LoVo (cell line): ENCODE measurements at regions not wholly inside any gene's neighbourhood (a gene's known extent, or its start where the extent isn't known, plus 50 kb on each side); places are given as distances from the start of the nearest gene placed in this dataset.
"Not testable (repeated sequence)": the region's sequence is repeated elsewhere in the genome, so short reads cannot be mapped to it uniquely, and the experiment has no call there.

ENCODE experiments used
- DNase-seq: peaks from one replicate; pipeline ENCODE4 v3.0.0-alpha.2; 2016; ENCODE audit warnings: low spot score

DNA sequence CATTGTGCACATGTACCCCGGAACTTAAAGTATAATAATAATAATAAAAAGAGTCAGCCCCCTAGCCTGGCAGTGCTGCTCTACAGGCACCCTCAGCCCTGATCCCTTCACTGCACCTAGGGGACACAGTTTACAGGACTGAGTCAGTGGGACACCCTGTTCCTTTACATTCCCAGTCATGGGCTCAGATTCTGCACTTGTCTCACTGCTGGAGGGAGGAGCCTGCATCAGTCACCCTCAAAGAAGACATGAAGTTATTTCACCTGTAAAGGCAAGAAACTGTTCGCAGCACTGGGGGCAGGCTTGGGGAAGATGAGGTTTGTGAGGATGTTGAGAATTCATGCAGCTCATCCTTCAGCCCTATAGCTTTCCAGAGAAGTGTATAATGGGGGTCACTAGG is 50.7 kb upstream of the VPREB1 start:
- DNase-seq: no peak

DNA sequence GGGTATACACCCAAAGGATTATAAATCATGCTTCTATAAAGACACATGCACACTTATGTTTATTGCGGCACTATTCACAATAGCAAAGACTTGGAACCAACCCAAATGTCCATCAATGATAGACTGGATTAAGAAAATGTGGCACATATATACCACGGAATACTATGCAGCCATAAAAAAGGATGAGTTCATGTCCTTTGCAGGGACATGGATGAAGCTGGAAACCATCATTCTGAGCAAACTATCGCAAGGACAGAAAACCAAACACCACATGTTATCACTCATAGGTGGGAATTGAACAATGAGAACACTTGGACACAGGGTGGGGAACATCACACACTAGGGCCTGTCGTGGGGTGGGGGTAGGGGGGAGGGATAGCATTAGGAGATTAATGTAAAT is 51.1 kb upstream of the VPREB1 start:
- not testable (repeated sequence) for DNase-seq

DNA sequence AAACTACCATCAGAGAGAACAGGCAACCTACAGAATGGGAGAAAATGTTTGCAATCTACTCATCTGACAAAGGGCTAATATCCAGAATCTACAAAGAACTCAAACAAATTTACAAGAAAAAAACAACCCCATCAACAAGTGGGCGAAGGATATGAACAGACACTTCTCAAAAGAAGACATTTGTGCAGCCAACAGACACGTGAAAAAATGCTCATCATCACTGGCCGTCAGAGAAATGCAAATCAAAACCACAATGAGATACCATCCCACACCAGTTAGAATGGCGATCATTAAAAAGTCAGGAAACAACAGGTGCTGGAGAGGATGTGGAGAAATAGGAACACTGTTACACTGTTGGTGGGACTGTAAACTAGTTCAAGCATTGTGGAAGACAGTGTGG is 51.6 kb upstream of the VPREB1 start:
- not testable (repeated sequence) for DNase-seq

DNA sequence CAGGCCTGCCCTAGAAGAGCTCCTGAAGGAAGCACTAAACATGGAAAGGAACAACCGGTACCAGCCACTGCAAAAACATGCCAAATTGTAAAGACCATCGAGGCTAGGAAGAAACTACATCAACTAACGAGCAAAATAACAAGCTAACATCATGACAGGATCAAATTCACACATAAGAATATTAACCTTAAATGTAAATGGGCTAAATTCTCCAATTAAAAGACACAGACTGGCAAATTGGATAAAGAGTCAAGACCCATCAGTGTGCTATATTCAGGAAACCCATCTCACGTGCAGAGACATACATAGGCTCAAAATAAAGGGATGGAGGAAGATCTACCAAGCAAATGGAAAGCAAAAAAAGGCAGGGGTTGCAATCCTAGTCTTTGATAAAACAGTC is 54.8 kb upstream of the VPREB1 start:
- DNase-seq: not testable (repeated sequence)

DNA sequence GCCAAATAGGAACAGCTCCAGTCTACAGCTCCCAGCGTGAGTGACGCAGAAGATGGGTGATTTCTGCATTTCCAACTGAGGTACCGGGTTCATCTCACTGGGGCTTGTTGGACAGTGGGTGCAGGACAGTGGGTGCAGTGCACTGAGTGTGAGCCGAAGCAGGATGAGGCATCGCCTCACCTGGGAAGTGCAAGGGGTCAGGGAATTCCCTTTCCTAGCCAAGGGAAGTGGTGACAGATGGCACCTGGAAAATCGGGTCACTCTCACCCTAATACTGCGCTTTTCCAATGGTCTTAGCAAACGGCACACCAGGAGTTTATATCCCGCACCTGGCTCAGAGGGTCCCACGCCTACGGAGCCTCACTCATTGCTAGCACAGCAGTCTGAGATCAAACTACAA is 56.7 kb upstream of the VPREB1 start:
- DNase-seq: not testable (repeated sequence)

DNA sequence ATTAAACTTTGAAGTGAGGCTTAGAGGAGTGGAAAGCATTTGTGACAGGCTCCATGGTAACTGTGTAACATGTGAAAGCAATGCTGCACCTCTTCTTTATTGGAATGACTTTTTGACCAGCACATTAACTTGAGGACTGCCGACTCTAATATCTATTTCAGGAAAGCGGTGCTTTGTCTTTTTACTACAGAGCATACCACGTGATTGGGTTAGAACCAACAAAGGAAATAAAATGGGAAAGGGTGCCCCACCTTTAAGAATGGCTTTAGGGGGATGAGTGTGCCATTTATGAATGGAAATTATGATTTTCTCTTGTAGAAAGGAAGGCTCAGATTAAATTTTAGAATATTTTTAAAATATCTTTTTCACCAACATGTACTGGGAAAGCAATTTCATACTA is 57.3 kb upstream of the VPREB1 start:
- DNase-seq: no peak

DNA sequence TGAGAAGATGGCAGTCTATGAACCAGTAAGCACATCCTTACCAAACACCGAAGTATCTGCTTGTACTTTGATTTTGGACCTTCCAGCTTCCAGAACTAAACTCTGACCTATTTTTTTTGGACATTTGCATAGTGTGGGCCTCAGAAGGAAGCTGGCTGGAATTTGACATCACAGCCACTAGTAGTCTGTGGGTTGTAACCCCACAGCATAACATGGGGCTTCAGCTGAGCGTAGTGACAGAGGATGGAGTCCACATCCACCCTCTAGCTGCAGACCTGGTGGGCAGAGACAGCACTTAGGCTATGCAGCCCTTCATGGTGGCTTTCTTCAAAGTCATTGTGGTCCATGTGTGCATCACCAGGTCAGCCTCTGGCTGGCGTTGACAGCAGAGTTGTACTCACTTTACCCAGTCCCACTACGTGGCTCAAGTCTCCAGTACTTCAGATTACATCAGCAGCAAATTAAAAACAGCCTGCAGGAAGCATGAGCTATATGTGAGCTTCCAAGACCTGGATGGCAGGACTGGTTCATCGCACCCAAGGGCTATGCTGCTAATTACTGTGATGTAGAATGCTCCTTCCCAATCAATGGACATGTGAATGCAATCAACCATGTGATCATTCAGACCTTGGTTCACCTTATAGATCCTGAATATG is 58.6 kb upstream of the VPREB1 start:
- no peak for DNase-seq

DNA sequence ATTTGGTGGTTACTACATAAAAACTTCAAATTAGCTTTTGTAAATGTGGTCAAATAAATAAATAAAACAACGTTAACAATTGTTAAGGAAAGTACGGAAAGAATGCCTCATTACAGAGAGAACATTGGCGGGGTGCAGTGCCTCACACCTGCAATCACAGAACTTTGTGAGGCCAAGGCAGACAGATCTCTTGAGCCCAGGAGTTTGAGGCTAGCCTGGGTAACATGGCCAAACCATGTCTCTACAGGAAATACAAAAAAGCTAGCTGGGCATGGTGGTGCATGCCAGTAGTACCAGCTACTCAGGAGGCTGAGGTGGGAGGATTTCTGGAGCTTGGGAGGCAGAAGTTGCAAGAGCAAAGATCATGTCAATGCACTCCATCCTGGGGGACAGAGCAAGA is 59.4 kb upstream of the VPREB1 start:
- DNase-seq: no peak

DNA sequence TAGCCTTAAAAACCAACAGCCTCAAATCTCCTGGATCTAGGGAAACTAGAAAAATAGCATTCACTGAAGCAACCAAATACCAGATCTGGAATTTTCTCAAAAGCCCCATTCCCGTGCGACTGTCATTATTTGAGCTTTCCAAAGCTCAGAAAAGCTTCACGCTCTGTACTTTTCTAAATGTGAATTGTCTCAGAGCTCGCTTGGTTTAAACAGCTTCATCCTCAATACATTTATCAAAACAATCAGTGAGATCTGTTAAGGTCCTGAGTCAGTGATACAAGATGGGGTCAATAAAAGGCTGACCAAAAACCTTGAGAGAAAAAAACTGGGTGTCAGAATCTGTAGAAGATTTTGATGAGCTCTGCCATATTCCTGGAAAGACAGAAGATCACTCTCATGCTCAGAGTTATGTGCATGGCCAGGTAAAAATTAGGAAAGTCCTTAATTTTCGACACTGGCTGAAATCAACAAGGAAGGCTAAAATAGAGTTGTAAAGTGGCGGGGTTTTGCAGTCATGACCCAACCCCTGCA is 60.2 kb upstream of the VPREB1 start:
- no peak for DNase-seq

DNA sequence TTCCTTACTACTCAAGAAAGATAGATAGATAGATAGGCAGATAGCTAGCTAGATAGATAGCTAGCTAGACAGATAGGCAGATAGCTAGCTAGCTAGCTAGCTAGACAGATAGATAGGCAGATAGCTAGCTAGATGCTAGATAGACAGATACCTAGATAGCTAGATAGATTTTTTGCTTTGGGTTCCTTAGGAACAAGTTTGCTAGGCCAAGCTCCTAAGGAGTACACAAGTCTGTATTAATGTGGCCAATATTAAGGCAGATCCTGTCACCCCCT is 61.7 kb upstream of the VPREB1 start:
- DNase-seq: no peak

DNA sequence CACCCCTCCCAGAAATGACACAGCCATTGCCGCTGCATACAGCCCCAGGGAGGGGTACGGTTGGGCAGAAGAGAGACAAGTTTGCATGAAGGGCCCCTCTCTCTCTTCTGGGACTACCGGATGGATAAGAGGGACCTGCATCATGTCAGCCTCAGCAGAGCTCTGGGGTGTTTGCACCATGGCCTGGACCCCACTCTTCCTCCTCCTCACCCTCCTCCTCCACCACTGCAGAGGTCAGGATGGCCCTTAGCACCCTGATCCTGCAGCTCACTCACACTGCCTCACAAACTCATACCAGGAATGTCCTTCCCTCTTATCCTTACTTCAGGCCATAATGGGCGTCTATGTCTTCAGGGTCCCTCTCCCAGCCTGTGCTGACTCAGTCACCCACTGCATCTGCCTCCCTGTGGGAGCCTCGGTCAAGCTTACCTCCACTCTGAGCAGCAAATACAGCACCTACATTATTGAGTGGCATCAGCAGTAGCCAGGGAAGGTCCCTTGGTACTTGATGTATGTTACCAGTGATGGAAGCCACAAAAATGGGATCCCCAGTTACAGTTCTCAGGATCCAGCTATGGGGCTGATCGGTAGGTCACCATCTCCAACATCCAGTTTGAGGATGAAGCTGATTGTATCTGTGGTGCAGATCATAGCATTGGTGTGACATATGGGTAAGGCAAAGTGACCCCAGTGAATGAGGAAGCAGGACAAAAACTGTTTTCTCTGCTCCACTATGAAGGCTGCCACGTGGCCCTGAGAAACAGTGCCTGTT is 62.2 kb upstream of the VPREB1 start:
- DNase-seq: no peak

DNA sequence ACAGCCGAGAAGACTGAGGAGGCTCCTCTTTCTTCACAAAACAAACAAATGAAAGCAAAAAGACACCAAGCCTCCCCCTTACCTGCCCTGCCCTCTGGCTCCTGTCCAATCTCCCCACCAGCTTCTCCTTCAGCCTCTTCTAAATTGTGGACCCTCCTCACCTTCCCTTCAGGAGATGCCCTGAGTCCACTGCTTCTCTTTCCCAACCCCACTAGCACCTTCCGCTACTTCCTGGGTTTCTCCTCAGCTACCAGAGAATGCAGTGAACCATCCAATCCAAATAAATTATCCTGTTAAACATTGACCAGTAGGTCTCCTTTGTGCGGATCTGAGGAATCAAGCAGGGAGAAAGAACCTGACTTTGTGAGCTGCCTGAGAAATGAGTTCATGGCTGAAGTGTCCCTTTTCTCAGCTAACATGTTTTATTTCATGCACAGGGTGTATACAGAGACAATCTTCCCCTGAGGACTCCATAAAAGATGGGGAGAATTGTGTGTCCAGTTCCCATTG is 63.2 kb upstream of the VPREB1 start:
- no peak for DNase-seq

DNA sequence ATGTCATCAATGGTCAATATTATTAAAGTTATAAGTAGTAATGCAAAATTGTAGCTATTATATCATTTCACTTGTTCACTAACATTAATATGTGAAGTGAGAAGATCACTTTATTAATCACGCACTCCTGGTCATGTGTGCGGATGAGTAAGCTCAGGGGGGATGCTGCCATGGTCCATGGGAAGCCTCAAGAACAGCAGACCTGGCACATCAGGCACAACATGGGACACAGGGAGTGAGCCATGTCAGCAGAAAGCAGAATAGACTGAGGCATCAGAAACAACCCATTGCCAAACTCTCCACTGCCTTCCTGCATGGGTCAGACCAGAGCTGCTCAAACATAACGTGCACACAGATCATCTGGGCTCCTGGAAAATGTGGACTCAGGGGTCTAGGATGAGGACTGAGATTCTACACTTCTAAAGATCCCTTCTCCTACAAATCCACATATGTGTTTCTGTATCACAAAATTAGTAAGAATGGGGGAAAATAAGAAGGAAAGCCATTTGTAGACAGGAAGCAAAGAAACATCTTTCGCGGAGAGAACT is 63.8 kb upstream of the VPREB1 start:
- no peak for DNase-seq

DNA sequence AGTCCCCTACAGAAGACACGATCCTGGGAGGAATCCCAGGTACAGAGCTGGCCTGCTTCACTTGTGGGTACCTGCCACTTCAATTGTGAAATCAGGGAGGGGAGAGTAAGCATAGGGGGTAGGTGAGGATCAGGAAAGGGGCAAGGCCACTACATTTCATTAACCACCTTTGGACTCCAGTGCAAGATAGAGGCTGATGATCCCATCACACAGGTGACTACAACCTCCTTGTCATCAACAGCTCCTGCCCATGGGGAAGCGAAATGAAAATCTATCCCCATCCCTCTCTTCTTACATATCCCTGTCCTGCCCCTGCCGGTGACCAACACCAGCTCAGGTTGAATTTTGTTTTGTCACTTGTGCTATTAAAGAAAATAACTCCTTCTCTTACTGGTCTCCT is 64.7 kb upstream of the VPREB1 start:
- no peak for DNase-seq

DNA sequence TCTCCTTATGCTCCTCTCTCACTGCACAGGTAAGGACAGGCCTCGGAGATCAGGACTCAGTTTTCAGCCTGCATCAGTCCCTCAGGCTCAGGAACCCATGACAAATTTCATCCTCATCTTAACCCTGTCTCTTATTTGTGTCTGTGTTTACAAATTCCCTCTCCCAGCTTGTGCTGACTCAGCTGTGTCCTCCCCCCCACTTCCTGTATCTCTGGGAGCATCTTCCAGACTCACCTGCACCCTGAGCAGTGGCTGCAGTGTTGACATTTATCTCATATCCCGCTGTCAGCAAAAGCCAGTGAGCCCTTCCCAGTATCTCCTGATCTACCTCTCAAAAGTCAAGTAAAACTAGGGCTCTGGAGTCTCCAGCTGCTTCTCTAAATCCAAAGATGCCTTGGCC is 65.6 kb upstream of the VPREB1 start:
- no peak for DNase-seq

DNA sequence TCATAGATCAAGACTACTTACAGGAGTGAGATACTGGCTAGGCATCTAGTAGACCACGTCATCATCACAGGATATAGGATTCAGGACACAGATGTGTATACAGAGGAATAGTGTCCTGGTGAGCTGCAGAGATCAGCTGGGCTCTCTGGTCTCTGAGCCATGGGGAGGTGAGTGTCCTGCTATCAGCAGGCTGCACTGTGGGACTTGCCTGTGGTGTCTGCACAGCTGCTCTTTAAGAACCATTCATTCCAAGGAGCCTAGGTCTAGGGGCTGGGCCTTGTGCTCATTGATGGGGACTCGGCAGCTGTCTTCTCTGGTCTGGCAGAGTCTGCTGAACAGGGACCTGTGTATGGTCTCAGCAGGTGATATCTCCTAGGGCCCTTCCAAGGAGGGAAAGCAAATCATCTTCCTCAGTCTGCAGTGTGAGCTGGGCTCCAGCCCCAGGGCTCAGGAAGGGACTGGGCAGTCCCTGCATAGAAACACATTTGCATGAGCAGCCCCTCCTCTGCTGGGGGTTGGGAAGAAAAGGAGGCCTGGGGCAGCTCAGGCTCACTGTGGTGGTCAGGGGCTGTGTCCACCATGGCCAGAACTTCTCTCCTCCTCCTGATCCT is 66.1 kb upstream of the VPREB1 start:
- DNase-seq: no peak

DNA sequence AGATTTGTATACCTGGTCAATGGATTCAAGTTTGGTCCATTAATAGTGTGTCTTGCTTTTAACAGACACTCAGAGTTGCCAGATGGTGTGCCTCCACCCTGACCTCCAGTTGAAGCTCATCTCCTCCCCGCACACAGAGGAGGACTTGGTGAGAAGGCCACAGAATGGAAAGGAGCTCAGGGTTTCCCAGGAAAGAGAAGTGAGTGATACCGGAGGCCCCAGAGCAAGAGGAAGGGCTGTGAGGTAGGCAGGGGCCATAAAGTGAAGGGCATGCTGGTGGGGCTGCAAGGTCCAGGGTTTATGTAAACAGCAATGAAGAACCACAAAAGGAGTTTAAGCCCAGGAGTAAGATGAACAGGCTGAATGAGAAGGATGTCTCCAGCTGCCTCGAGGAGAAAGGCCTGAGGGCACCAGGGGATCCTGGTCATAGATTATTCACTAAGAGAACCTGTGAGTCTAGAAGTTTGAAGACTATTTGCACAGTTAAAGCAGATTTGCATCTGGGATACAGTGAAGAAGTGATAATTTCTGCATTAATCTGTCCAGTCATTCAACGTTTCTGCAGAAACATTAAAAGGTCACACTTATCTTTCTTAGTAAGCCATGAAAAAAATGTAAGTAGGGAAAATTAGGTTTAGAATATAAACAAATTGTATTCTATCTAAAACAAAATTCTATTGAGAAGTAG is 67.5 kb upstream of the VPREB1 start:
- DNase-seq: no peak

DNA sequence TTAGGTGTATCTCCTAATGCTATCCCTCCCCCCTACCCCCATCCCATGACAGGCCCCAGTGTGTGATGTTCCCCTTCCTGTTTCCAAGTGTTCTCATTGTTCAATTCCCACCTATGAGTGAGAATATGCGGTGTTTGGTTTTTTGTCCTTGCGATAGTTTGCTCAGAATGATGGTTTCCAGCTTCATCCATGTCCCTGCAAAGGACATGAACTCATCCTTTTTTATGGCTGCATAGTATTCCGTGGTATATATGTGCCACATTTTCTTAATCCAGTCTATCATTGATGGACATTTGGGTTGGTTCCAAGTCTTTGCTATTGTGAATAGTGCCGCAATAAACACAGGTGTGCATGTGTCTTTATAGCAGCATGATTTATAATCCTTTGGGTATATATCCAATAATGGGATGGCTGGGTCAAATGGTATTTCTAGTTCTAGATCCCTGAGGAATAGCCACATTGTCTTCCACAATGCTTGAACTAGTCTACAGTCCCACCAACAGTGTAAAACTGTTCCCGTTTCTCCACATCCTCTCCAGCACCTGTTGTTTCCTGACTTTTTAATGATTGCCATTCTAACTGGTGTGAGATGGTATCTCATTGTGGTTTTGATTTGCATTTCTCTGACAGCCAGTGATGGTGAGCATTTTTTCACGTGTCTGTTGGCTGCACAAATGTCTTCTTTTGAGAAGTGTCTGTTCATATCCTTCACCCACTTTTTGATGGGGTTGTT is 71.5 kb upstream of the VPREB1 start:
- not testable (repeated sequence) for DNase-seq

DNA sequence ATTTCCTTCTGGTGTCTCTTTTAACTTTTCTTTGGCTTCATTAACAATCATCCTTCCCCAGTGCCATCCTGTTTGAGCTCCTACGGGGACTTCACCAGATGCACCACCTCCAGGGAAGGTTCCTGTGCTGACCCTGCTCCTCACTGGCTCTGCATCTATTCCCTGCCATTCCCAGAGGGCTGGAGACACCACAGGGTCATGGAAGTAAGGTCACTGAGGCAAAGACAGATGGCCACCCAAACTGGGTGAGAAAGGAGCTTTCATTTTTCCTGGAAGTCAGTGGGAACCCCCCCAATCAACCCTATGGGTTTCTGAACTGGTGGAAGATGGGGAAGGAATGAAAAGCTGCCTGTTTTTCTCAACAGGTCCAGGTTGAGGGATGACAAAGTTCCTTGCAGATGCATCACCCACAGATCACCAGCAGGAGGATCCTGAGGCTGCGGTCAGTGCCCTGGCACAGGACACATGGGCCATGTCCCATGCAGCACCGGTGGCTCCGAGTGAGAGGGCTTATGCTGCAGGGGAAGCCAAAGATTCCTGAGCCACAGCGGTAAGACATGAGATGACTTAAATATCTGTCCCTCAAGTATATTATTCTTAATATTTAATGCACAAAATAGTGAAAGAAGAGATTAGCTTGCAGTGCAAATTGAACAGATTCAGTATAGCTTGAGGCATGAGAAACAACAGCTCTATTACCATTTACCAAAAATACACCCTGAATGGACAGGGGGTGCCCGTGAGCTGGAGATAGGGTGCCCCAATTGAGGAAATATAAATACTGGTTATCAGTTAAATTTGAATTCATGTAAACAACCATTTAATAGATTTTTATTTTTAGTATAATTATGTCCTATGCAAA is 73.0 kb upstream of the VPREB1 start:
- DNase-seq: no peak

DNA sequence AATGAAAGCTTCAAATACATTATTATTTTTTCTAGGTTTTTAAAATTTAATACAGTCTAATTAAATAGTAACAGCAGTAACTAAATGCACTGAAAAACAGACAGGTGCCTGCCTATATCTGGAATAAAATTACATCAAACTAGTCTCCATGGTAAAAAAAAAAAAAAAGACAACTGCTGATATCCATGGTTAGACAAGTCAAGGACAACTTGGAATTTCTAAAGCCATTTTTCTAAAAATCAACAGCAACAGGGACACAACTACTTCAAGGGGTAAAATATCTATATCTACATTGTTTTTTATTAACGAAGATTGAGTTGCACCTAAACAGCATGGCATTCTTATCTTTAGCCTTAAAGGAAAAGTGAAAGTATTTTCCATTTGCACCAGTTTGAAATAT is 74.7 kb upstream of the VPREB1 start:
- no peak for DNase-seq
